T-helper 2 cell treated with Interferon-gamma antibody and Interleukin-4, amounts not matched to agents 100 ng/mL and 5 ng/mL, for 36 hours (primary cell): ENCODE measurements at regions not wholly inside any gene's neighbourhood (a gene's known extent, or its start where the extent isn't known, plus 50 kb on each side); places are given as distances from the start of the nearest gene placed in this dataset.

ENCODE experiments used
- intact Hi-C: fragments of 100-400 bp; cut with micrococcal nuclease; formaldehyde crosslinking; loops from one replicate; pipeline ENCODE4 v1.15.1; 2023

GRCh38 chr1:163655565-163655964 lies 333.8 kb downstream of the NUF2 start:
- intact Hi-C loops = no loop called here

GRCh38 chr1:163656095-163656759 lies 334.5 kb downstream of the NUF2 start:
- intact Hi-C loops = no loop called here

GRCh38 chr1:163657719-163658118 lies 336.0 kb downstream of the NUF2 start:
- intact Hi-C loops = no loop called here

- intact Hi-C loops = no loop called here
Observed at GRCh38 chr1:163661391-163661790, 339.6 kb downstream of the NUF2 start.

- intact Hi-C loops = no loop called here
Observed at GRCh38 chr1:163664671-163665335, 343.0 kb downstream of the NUF2 start.

GRCh38 chr1:163668472-163668871 lies 346.7 kb downstream of the NUF2 start:
- intact Hi-C loops = no loop called here

GRCh38 chr1:163670989-163671757 lies 349.4 kb downstream of the NUF2 start:
- intact Hi-C loops = no loop called here

GRCh38 chr1:163672976-163673758 lies 351.4 kb downstream of the NUF2 start:
- intact Hi-C loops = no loop called here

- intact Hi-C loops = no loop called here
Observed at GRCh38 chr1:163673759-163674151, 352.0 kb downstream of the NUF2 start.

GRCh38 chr1:163674236-163674635 lies 352.5 kb downstream of the NUF2 start:
- intact Hi-C loops = no loop called here

- intact Hi-C loops = no loop called here
Observed at GRCh38 chr1:163684785-163685184, 363.0 kb downstream of the NUF2 start.

GRCh38 chr1:163692266-163692665 lies 370.5 kb downstream of the NUF2 start:
- intact Hi-C loops = no loop called here

- intact Hi-C loops = no loop called here
Observed at GRCh38 chr1:163697137-163697536, 375.4 kb downstream of the NUF2 start.

GRCh38 chr1:163701783-163702374 lies 380.1 kb downstream of the NUF2 start:
- intact Hi-C loops = no loop called here

- intact Hi-C loops = no loop called here
Observed at GRCh38 chr1:163703794-163704193, 382.0 kb downstream of the NUF2 start.

- intact Hi-C loops = no loop called here
Observed at GRCh38 chr1:163706915-163707314, 385.2 kb downstream of the NUF2 start.

- intact Hi-C loops = no loop called here
Observed at GRCh38 chr1:163709636-163710035, 387.9 kb downstream of the NUF2 start.

- intact Hi-C loops = no loop called here
Observed at GRCh38 chr1:163712321-163712720, 390.6 kb downstream of the NUF2 start.

- intact Hi-C loops = no loop called here
Observed at GRCh38 chr1:163720294-163720693, 398.5 kb downstream of the NUF2 start.

GRCh38 chr1:163725551-163725950 lies 403.8 kb downstream of the NUF2 start:
- intact Hi-C loops = no loop called here

- intact Hi-C loops = no loop called here
Observed at GRCh38 chr1:163730411-163730821, 408.7 kb downstream of the NUF2 start.
